NB4 (cell line): ENCODE measurements at regions not wholly inside any gene's neighbourhood (a gene's known extent, or its start where the extent isn't known, plus 50 kb on each side); places are given as distances from the start of the nearest gene placed in this dataset.

Experiments used
- CTCF ChIP-seq: IDR thresholded peaks from one replicate; pipeline ENCODE4 v1.5.1; 2012; ENCODE audit warnings: low read depth, low read length
- MAX ChIP-seq: IDR thresholded peaks from 2 replicates; pipeline ENCODE4 v1.6.1; 2011; ENCODE audit warnings: low read depth, low read length
- MYC ChIP-seq: IDR thresholded peaks from 2 replicates; pipeline ENCODE4 v1.6.1; 2011; ENCODE audit warnings: low read depth, low read length
- POLR2A ChIP-seq: IDR thresholded peaks from 2 replicates; pipeline ENCODE4 v1.6.1; 2011; ENCODE audit warnings: mild to moderate bottlenecking; ENCODE audit not compliant: insufficient read length; ENCODE audit errors: extremely low read depth

- TF ChIP-seq CTCF: no peak
- no peak for TF ChIP-seq MAX
- TF ChIP-seq POLR2A: no peak
- TF ChIP-seq MYC: no peak
Measured at GRCh38 chr16:17801068-17801467, 330.3 kb upstream of the XYLT1 start.
